MM.1S (cell line): ENCODE measurements at regions not wholly inside any gene's neighbourhood (a gene's known extent, or its start where the extent isn't known, plus 50 kb on each side); places are given as distances from the start of the nearest gene placed in this dataset.

Experiments used
- DNase-seq: peaks from one replicate; pipeline ENCODE4 v3.0.0-alpha.2; 2015
- H2AFZ ChIP-seq: fragments of 300-600 bp; sonication (generic); 2 replicates; pipeline ENCODE4 v1.6.0; 2016; ENCODE audit warnings: antibody characterized with exemption, low read length
- H3F3A ChIP-seq: fragments of 300-600 bp; sonication (generic); 2 replicates; pipeline ENCODE4 v1.6.1; 2016; ENCODE audit warnings: mild to moderate bottlenecking, antibody characterized with exemption, low read length, moderate library complexity, mixed read lengths; ENCODE audit not compliant: insufficient read depth
- H3K27ac ChIP-seq: fragments of 300-600 bp; sonication (generic); 2 replicates; pipeline ENCODE4 v1.5.1; 2016; ENCODE audit warnings: mild to moderate bottlenecking, low read length
- H3K27me3 ChIP-seq: fragments of 300-600 bp; sonication (generic); replicated peaks from 2 replicates; pipeline ENCODE4 v1.6.0; 2016; ENCODE audit warnings: low read length; ENCODE audit not compliant: insufficient read depth
- H3K36me3 ChIP-seq: fragments of 300-600 bp; sonication (generic); replicated peaks from 2 replicates; pipeline ENCODE4 v1.6.1; 2016; ENCODE audit warnings: mild to moderate bottlenecking, low read length, mixed read lengths; ENCODE audit not compliant: insufficient read depth
- H3K4me1 ChIP-seq: fragments of 300-600 bp; sonication (generic); 2 replicates; pipeline ENCODE4 v1.6.1; 2016; ENCODE audit warnings: low read length, mixed read lengths
- H3K4me2 ChIP-seq: fragments of 300-600 bp; sonication (generic); 2 replicates; pipeline ENCODE4 v1.6.0; 2016; ENCODE audit warnings: low read depth, low read length
- H3K4me3 ChIP-seq: fragments of 300-600 bp; sonication (generic); 2 replicates; pipeline ENCODE4 v1.5.1; 2016; ENCODE audit warnings: low read length, mixed read lengths
- H3K79me2 ChIP-seq: fragments of 300-600 bp; sonication (generic); 2 replicates; pipeline ENCODE4 v1.6.1; 2016; ENCODE audit warnings: mixed run types, low read length, mixed read lengths
- H3K9ac ChIP-seq: fragments of 300-600 bp; sonication (generic); 2 replicates; pipeline ENCODE4 v1.6.1; 2016; ENCODE audit warnings: low read length, mixed read lengths
- H3K9me2 ChIP-seq: fragments of 300-600 bp; sonication (generic); replicated peaks from 2 replicates; pipeline ENCODE4 v1.6.1; 2016; ENCODE audit warnings: mild to moderate bottlenecking, low read length, mixed read lengths; ENCODE audit not compliant: insufficient read depth
- H3K9me3 ChIP-seq: fragments of 300-600 bp; sonication (generic); replicated peaks from 2 replicates; pipeline ENCODE4 v1.6.1; 2016; ENCODE audit warnings: mild to moderate bottlenecking, low read length, mixed read lengths; ENCODE audit not compliant: insufficient read depth
- H4K20me1 ChIP-seq: fragments of 300-600 bp; sonication (generic); 2 replicates; pipeline ENCODE4 v1.6.1; 2016; ENCODE audit warnings: mild to moderate bottlenecking, low read length, moderate library complexity, mixed read lengths; ENCODE audit not compliant: insufficient read depth
- CTCF ChIP-seq: fragments of 300-600 bp; sonication (generic); IDR thresholded peaks from 2 replicates; pipeline ENCODE4 v1.5.1; 2016; ENCODE audit warnings: antibody characterized with exemption, low read length, mixed read lengths
- EZH2 ChIP-seq: fragments of 300-600 bp; sonication (generic); optimal IDR thresholded peaks from 2 replicates; pipeline ENCODE3; 2017; ENCODE audit warnings: low read depth, mild to moderate bottlenecking, antibody characterized with exemption, low read length, mixed read lengths
- EZH2phosphoT487 ChIP-seq: fragments of 300-600 bp; sonication (generic); IDR thresholded peaks from 2 replicates; pipeline ENCODE4 v1.6.1; 2018; ENCODE audit warnings: antibody characterized with exemption, low read length

- no peaks in the 10 kb centered on the region for H3K4me1 ChIP-seq
- no peaks in the 10 kb centered on the region for H3K27me3 ChIP-seq
- no peak for DNase-seq
- no peak overlapping the region for H3K4me3 ChIP-seq
- H3K36me3 ChIP-seq: no peaks in the 10 kb centered on the region
- no peaks in the 10 kb centered on the region for H3K79me2 ChIP-seq
- no peak overlapping the region for H2AFZ ChIP-seq
- no peak overlapping the region for H3K9ac ChIP-seq
- H3K9me3 ChIP-seq: no peaks in the 10 kb centered on the region
- no peaks in the 10 kb centered on the region for H4K20me1 ChIP-seq
- no peak overlapping the region for H3K4me2 ChIP-seq
- no peaks in the 10 kb centered on the region for H3F3A ChIP-seq
- no peaks in the 10 kb centered on the region for H3K9me2 ChIP-seq
- TF ChIP-seq EZH2: no peak
- no peak for TF ChIP-seq EZH2phosphoT487
- TF ChIP-seq CTCF: no peak
- no peak overlapping the region for H3K27ac ChIP-seq
These were observed 628.0 kb upstream of the MIR17HG start for GRCh38 chr13:90719461-90719860.

GRCh38 chr13:90721937-90722336, 625.5 kb upstream of the MIR17HG start:
- H3K27ac ChIP-seq: no peak overlapping the region
- H2AFZ ChIP-seq: no peak overlapping the region
- H3K27me3 ChIP-seq: no peaks in the 10 kb centered on the region
- no peak overlapping the region for H3K9ac ChIP-seq
- DNase-seq: no peak
- no peak overlapping the region for H3K4me3 ChIP-seq
- H3K4me2 ChIP-seq: no peak overlapping the region
- H3K4me1 ChIP-seq: no peaks in the 10 kb centered on the region
- H4K20me1 ChIP-seq: no peaks in the 10 kb centered on the region
- no peaks in the 10 kb centered on the region for H3K79me2 ChIP-seq
- no peaks in the 10 kb centered on the region for H3K9me2 ChIP-seq
- TF ChIP-seq EZH2: no peak
- no peak for TF ChIP-seq EZH2phosphoT487
- no peak for TF ChIP-seq CTCF
- no peaks in the 10 kb centered on the region for H3K9me3 ChIP-seq
- H3K36me3 ChIP-seq: no peaks in the 10 kb centered on the region
- no peaks in the 10 kb centered on the region for H3F3A ChIP-seq

- no peak overlapping the region for H3K4me2 ChIP-seq
- no peak overlapping the region for H3K9ac ChIP-seq
- H3K9me2 ChIP-seq: no peaks in the 10 kb centered on the region
- no peak for DNase-seq
- no peaks in the 10 kb centered on the region for H3K36me3 ChIP-seq
- no peak overlapping the region for H2AFZ ChIP-seq
- H3K9me3 ChIP-seq: no peaks in the 10 kb centered on the region
- H3K79me2 ChIP-seq: no peaks in the 10 kb centered on the region
- H3F3A ChIP-seq: no peaks in the 10 kb centered on the region
- TF ChIP-seq CTCF: no peak
- no peak for TF ChIP-seq EZH2phosphoT487
- TF ChIP-seq EZH2: no peak
- no peak overlapping the region for H3K4me3 ChIP-seq
- no peaks in the 10 kb centered on the region for H3K27me3 ChIP-seq
- H3K27ac ChIP-seq: no peak overlapping the region
- H4K20me1 ChIP-seq: no peaks in the 10 kb centered on the region
- no peaks in the 10 kb centered on the region for H3K4me1 ChIP-seq
These were observed 624.1 kb upstream of the MIR17HG start for GRCh38 chr13:90723381-90723780.
